ENCODE measurements at regions not wholly inside any gene's neighbourhood (a gene's known extent, or its start where the extent isn't known, plus 50 kb on each side); places are given as distances from the start of the nearest gene placed in this dataset.

DNA sequence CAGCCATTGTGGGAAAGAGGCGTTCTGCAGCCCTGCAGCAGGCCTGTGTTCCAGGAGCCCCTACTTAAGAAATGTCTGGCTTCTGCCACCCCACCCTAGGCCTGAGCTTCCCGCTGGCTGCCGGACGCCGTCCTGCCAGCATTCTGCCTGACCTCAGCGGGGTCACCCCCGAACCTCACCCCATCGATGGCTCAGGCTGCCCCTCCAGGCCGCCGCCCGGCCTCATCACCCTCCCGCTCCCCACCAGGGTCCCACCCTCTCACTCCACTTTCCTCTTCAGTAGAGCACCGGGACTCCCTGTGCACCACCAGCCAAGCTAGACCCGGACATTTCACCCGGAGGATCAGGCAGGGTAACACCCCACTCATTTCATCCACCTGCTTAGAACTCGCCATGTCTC, 73.6 kb upstream of the SALL3 start:
- TF ChIP-seq, protein P1, sequence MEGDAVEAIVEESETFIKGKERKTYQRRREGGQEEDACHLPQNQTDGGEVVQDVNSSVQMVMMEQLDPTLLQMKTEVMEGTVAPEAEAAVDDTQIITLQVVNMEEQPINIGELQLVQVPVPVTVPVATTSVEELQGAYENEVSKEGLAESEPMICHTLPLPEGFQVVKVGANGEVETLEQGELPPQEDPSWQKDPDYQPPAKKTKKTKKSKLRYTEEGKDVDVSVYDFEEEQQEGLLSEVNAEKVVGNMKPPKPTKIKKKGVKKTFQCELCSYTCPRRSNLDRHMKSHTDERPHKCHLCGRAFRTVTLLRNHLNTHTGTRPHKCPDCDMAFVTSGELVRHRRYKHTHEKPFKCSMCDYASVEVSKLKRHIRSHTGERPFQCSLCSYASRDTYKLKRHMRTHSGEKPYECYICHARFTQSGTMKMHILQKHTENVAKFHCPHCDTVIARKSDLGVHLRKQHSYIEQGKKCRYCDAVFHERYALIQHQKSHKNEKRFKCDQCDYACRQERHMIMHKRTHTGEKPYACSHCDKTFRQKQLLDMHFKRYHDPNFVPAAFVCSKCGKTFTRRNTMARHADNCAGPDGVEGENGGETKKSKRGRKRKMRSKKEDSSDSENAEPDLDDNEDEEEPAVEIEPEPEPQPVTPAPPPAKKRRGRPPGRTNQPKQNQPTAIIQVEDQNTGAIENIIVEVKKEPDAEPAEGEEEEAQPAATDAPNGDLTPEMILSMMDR (IDR thresholded peaks at IDR 0.05; ENCODE audit: low read depth, low read length), result no peak
- no peak for DNase-seq (ENCODE audit: extremely low read depth, low read depth)

DNA sequence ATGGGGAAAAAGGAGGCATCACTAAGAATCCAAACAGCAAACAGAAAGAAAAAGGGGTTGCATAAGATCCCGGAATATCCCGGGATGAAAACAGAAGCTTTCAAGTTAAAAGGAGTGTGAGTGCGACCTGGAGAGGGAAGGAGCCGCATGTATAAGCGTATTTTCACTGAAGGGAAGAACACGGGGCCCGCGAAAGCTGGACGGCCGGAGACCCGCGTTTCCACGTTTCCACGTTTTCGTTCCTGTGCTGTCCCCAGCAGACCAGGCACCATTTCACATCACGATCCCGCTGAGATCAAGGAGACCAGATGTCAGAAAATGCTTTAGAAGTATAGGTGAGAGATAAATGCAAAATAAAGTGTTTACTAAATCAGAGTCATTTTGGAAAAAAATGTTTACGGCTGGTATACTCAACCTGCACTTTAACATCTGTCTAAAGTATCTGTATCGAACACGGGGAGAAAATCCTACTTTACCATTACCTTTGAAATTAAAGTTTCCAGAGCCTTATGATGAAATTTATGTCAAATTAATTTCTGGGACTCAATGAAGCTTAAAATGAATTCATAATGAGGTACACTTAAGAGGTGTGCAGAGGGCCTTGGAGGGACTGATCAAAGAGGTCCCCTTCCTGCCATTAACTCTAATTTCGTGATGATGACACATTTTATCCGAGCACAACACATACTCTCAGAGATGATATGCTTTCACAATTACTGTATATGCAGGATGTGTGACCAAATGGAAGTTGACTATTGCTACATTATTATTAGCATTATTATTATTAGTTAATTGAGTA, 71.0 kb upstream of the SALL3 start:
- TF ChIP-seq, protein P1 (IDR thresholded peaks at IDR 0.05; ENCODE audit: low read depth, low read length), result no peak
- DNase-seq (ENCODE audit: extremely low read depth, low read depth), result no peak

DNA sequence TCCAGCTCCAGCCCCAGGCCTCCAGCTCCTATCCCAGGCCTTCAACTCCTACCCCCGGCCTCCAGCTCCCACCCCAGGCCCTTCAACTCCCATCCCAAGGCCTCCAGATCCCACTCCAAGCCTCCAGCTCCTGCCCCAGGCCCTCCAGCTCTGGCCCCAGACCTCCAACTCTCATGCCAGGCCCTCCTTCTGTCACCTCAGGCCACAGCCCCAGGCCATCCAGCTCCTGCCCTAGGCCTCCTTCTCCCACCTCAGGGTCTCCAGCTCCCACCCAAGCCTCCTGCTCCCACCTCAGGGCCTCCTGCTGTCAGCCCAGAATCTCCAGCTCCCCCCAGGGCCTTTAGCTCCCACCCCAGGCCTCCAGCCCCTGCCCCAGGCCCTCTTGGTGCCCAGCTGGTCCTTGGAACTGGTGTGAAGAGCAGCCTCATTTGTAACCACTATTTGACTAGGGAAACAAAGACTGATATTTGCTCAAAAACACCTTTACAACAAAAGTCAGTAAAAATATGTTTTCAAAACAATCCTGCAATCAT, 67.8 kb upstream of the SALL3 start:
- TF ChIP-seq, protein P1 (IDR thresholded peaks at IDR 0.05; ENCODE audit: low read depth, low read length), result no peak
- DNase-seq (ENCODE audit: extremely low read depth, low read depth), result no peak

DNA sequence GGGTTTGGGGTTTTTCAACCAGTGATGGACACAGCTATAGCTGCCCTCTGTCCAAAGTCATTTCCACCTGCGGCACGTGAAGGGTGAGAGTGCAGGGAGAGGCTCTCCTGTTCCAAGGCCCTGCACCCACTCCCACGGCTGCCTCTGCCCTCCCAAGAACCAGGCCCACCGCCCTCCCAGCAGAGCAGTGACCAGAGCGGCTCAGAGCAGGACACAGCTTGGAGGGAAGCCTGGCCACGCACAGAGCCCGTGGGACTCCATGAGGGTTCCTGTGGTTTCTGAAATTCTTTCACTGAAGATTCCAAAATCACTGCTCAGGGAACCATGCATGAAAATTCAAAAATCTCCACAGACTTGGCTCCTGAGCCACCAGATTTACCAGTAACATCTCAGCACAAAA, 67.3 kb upstream of the SALL3 start:
- no peak for DNase-seq (ENCODE audit: extremely low read depth, low read depth)
- TF ChIP-seq, protein P1 (IDR thresholded peaks at IDR 0.05; ENCODE audit: low read depth, low read length), result no peak

DNA sequence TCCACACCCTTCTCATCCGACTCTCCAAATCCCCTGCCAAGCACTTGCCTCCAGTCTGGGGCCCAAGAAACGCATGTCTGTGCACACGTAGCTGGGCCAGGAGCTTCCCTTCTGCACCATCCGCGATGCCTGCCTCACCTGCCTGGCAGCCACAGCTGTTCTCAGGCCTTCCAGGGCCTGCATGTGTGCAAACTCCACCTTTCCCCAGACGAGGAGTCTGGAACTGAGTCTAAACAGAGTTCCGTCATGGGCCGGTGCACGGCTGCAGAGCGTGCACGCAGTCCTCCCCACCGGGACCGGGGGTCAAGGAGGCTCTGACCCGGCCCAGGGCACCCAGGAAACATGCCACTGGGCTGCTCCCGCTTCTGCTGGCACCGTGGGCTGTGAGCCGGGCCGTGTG, 66.8 kb upstream of the SALL3 start:
- no peak for DNase-seq (ENCODE audit: extremely low read depth, low read depth)
- TF ChIP-seq, protein P1 (IDR thresholded peaks at IDR 0.05; ENCODE audit: low read depth, low read length), result no peak

DNA sequence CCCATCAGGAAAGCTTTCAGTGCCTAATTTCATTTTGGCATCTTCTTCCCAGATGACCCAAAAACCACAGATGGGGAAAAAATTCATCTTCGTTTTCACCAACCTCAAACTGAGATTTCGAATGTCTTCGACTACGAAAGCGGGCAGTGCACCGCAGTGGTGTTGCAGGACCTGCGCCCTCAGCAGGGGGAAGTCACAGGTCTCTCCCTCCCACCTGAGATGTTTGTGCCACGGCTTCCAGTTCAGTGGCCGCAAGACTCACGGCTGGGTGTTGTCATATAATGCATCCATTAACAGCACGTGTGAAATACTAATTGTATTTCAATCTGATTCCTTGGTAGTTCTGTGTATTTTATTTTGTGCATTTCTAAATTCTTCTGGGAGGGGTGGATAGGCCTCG, 66.2 kb upstream of the SALL3 start:
- TF ChIP-seq, protein P1 (IDR thresholded peaks at IDR 0.05; ENCODE audit: low read depth, low read length), result no peak
- DNase-seq (ENCODE audit: extremely low read depth, low read depth), result no peak

DNA sequence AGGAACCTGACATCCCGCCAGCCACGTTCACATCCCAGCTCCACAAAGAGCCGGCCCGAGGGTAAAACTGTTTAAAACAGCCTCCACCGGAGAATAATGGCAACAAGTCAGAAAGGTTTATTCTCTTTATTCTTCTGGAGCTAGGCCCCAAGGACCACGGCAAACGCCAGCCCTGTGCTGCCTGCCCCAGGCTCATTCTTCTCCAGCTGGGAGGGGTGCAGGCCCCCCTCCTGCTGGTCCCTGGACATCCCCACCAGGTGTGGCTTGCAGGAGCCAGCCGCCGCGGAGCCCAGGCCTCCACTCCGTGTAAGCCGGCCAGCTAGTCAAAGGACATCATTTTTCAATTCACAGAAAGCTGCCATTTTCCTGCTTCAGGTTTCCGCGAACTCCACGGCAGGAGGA, 65.8 kb upstream of the SALL3 start:
- no peak for DNase-seq (ENCODE audit: extremely low read depth, low read depth)
- TF ChIP-seq, protein P1 (IDR thresholded peaks at IDR 0.05; ENCODE audit: low read depth, low read length), result no peak

All from AG09319 (cell line).